Progenitor cell of endocrine pancreas (in vitro differentiated cells): ENCODE measurements at regions not wholly inside any gene's neighbourhood (a gene's known extent, or its start where the extent isn't known, plus 50 kb on each side); places are given as distances from the start of the nearest gene placed in this dataset.
"Not testable (repeated sequence)": the region's sequence is repeated elsewhere in the genome, so short reads cannot be mapped to it uniquely, and the experiment has no call there.

ENCODE experiments used
- DNase-seq: peaks from one replicate; pipeline ENCODE4 v3.0.0; 2021; ENCODE audit warnings: low spot score; ENCODE audit not compliant: unreplicated experiment
- H3K27ac Mint-ChIP-seq: 2 replicates; pipeline ENCODE4 v1.8.0; 2021; ENCODE audit warnings: mild to moderate bottlenecking, moderate library complexity, mixed read lengths
- H3K27me3 Mint-ChIP-seq: 2 replicates; pipeline ENCODE4 v1.8.0; 2021; ENCODE audit warnings: mixed read lengths
- H3K36me3 Mint-ChIP-seq: 2 replicates; pipeline ENCODE4 v1.8.0; 2022; ENCODE audit warnings: mixed read lengths; ENCODE audit not compliant: insufficient read depth
- H3K4me1 Mint-ChIP-seq: 2 replicates; pipeline ENCODE4 v1.8.0; 2021; ENCODE audit warnings: low read depth, mixed read lengths
- H3K4me3 Mint-ChIP-seq: 2 replicates; pipeline ENCODE4 v1.8.0; 2021; ENCODE audit warnings: low read depth, mild to moderate bottlenecking, moderate library complexity, mixed read lengths
- H3K9me3 Mint-ChIP-seq: 2 replicates; pipeline ENCODE4 v1.8.0; 2021; ENCODE audit warnings: low read depth, mixed read lengths
- CTCF ChIP-seq: fragments of 200-600 bp; sonication (generic); IDR thresholded peaks from one replicate; pipeline ENCODE4 v1.5.0; 2021; ENCODE audit warnings: antibody characterized with exemption, mild to moderate bottlenecking; ENCODE audit not compliant: unreplicated experiment

DNA sequence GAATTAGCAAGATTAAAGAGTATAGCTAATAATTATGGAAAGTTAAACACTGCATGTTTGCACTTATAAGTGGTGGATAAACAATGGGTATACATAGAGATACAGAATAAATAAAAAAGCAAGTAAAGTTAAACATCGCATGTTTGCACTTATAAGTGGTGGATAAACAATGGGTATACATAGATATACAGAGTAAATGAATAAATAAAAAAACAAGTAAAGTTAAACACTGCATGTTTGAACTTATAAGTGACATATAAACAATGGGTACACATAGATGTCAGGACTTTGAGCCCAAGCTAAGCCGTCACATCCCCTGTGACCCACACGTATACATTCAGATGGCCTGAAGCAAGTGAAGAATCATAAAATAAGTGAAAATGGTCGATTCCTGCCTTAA lies 1533.3 kb upstream of the SPRY2 start:
- Mint-ChIP-seq H3K27ac (peak overlapping the region; percentile 50), H3K4me3 (peak overlapping the region; percentile 27), H3K36me3 (no peaks in the 10 kb centered on the region), H3K9me3 (peaks cover 13% of the 10 kb centered on the region), H3K4me1 (peaks cover 23% of the 10 kb centered on the region), H3K27me3 (peaks cover 15% of the 10 kb centered on the region)
- DNase-seq: no peak
- no peak for TF ChIP-seq CTCF

GRCh38 chr13:81872581-81872980 lies 1531.7 kb upstream of the SPRY2 start:
- no peak for DNase-seq
- peaks cover 4% of the 10 kb centered on the region for H3K36me3 Mint-ChIP-seq
- H3K9me3 Mint-ChIP-seq: peaks cover 18% of the 10 kb centered on the region
- peak; percentile 67 for TF ChIP-seq CTCF
- peaks cover 23% of the 10 kb centered on the region for H3K4me1 Mint-ChIP-seq
- peaks cover 19% of the 10 kb centered on the region for H3K27me3 Mint-ChIP-seq
- H3K27ac Mint-ChIP-seq: no peak overlapping the region
- no peak overlapping the region for H3K4me3 Mint-ChIP-seq

DNA sequence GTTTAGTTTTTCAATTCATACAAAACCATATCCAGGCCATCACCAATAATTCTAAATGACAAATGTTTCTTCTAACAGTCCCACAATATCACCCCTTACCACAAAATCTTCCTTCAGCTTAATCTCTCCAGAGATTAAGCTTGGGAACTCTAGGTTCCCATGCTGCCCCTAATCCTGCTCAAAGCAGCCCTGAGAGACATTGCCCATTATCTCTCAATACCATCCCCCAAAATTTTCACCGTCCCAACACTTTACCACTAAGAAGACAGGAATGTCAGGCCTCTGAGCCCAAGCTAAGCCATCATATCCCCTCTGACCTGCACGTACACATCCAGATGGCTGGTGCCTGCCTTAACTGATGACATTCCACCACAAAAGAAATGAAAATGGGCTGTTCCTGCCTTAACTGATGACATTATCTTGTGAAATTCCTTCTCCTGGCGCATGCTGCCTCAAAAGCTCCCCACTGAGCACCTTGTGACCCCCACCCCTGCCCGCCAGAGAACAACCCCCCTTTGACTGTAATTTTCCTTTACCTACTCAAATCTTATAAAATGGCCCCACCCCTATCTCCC lies 1530.9 kb upstream of the SPRY2 start:
- H3K27ac Mint-ChIP-seq, DNase-seq, H3K36me3 Mint-ChIP-seq, H3K4me3 Mint-ChIP-seq: not testable (repeated sequence)
- Mint-ChIP-seq H3K9me3 (peaks cover 23% of the 10 kb centered on the region), H3K27me3 (peaks cover 16% of the 10 kb centered on the region), H3K4me1 (peaks cover 19% of the 10 kb centered on the region)

DNA sequence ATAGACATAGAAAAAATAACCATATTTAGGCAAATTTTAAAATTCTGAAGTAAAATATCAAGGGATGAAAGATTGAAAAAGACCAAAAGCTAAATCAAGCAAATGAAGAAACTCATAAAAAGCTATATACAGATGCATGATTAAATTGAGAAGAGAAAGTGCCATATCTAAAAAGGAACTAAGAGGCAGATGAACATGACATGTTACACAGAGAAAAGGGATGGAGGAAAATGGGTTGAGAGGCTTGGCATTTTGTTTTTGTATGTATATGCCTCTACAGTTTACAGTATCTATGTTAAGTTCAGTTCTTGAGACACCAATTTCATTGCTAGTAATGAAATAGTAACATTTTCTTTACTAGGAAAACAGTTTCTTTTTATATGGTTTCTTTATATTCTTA lies 1507.4 kb upstream of the SPRY2 start:
- no peak for TF ChIP-seq CTCF
- Mint-ChIP-seq H3K4me3 (no peak overlapping the region), H3K36me3 (no peaks in the 10 kb centered on the region), H3K27ac (no peak overlapping the region), H3K27me3 (no peaks in the 10 kb centered on the region), H3K9me3 (no peaks in the 10 kb centered on the region), H3K4me1 (no peaks in the 10 kb centered on the region)
- no peak for DNase-seq

GRCh38 chr13:81846771-81847170 lies 1505.8 kb upstream of the SPRY2 start:
- no peaks in the 10 kb centered on the region for H3K27me3 Mint-ChIP-seq
- peaks cover 5% of the 10 kb centered on the region for H3K9me3 Mint-ChIP-seq
- no peak for TF ChIP-seq CTCF
- DNase-seq: no peak
- H3K27ac Mint-ChIP-seq: no peak overlapping the region
- H3K36me3 Mint-ChIP-seq: no peaks in the 10 kb centered on the region
- no peaks in the 10 kb centered on the region for H3K4me1 Mint-ChIP-seq
- no peak overlapping the region for H3K4me3 Mint-ChIP-seq

- TF ChIP-seq CTCF: no peak
- Mint-ChIP-seq H3K36me3 (no peaks in the 10 kb centered on the region), H3K4me1 (no peaks in the 10 kb centered on the region), H3K9me3 (peaks cover 4% of the 10 kb centered on the region), H3K27me3 (no peaks in the 10 kb centered on the region), H3K27ac (no peak overlapping the region), H3K4me3 (no peak overlapping the region)
- no peak for DNase-seq
Observed at GRCh38 chr13:81821259-81821658, 1480.3 kb upstream of the SPRY2 start.
